KG1 (cell line): ENCODE measurements at regions not wholly inside any gene's neighbourhood (a gene's known extent, or its start where the extent isn't known, plus 50 kb on each side); places are given as distances from the start of the nearest gene placed in this dataset.
"Not testable (repeated sequence)": the region's sequence is repeated elsewhere in the genome, so short reads cannot be mapped to it uniquely, and the experiment has no call there.

Source experiments
- DNase-seq: peaks from one replicate; lab custom pipeline; 2025; lab: John Stamatoyannopoulos, UW

GRCh38 chr14:41289025-41289424, 317.7 kb upstream of the LRFN5 start:
- no peak for DNase-seq

- DNase-seq: peak; percentile 15
Measured at GRCh38 chr14:41285186-41285748, 321.4 kb upstream of the LRFN5 start.

- no peak for DNase-seq
Measured at GRCh38 chr14:41280745-41281144, 325.9 kb upstream of the LRFN5 start.

GRCh38 chr14:41277450-41277849, 329.2 kb upstream of the LRFN5 start:
- DNase-seq: no peak

GRCh38 chr14:41257476-41257875, 349.2 kb upstream of the LRFN5 start:
- no peak for DNase-seq

- DNase-seq: no peak
Measured at GRCh38 chr14:41235466-41235865, 371.2 kb upstream of the LRFN5 start.

GRCh38 chr14:41230683-41231082, 376.0 kb upstream of the LRFN5 start:
- no peak for DNase-seq

GRCh38 chr14:41229824-41230223, 376.9 kb upstream of the LRFN5 start:
- no peak for DNase-seq

GRCh38 chr14:41225433-41225832, 381.2 kb upstream of the LRFN5 start:
- DNase-seq: no peak

- DNase-seq: no peak
Measured at GRCh38 chr14:41222581-41222980, 384.1 kb upstream of the LRFN5 start.

GRCh38 chr14:41214978-41215377, 391.7 kb upstream of the LRFN5 start:
- DNase-seq: not testable (repeated sequence)

- no peak for DNase-seq
Measured at GRCh38 chr14:41201696-41202095, 405.0 kb upstream of the LRFN5 start.

GRCh38 chr14:41187868-41188267, 418.8 kb upstream of the LRFN5 start:
- no peak for DNase-seq

GRCh38 chr14:41171045-41171444, 435.6 kb upstream of the LRFN5 start:
- no peak for DNase-seq

- DNase-seq: no peak
Measured at GRCh38 chr14:41167040-41167439, 439.6 kb upstream of the LRFN5 start.

GRCh38 chr14:41154143-41154807, 452.4 kb upstream of the LRFN5 start:
- no peak for DNase-seq

GRCh38 chr14:41146391-41146790, 460.3 kb upstream of the LRFN5 start:
- no peak for DNase-seq

- no peak for DNase-seq
Measured at GRCh38 chr14:41144370-41144769, 462.3 kb upstream of the LRFN5 start.

GRCh38 chr14:41137741-41138140, 468.9 kb upstream of the LRFN5 start:
- no peak for DNase-seq

GRCh38 chr14:41130274-41130673, 476.4 kb upstream of the LRFN5 start:
- no peak for DNase-seq

- DNase-seq: no peak
Measured at GRCh38 chr14:41120402-41120801, 486.3 kb upstream of the LRFN5 start.

GRCh38 chr14:41096131-41096530, 510.5 kb upstream of the LRFN5 start:
- DNase-seq: no peak

GRCh38 chr14:41087056-41087455, 519.6 kb upstream of the LRFN5 start:
- no peak for DNase-seq

GRCh38 chr14:41073544-41073943, 533.1 kb upstream of the LRFN5 start:
- DNase-seq: no peak
